GM10266 (cell line): ENCODE measurements at regions not wholly inside any gene's neighbourhood (a gene's known extent, or its start where the extent isn't known, plus 50 kb on each side); places are given as distances from the start of the nearest gene placed in this dataset.
"Not testable (repeated sequence)": the region's sequence is repeated elsewhere in the genome, so short reads cannot be mapped to it uniquely, and the experiment has no call there.

Experiments used
- DNase-seq: peaks from one replicate; pipeline ENCODE4 v3.0.0; 2012; ENCODE audit errors: extremely low spot score
- TF ChIP-seq, protein P1 (sequence below): IDR thresholded peaks from 2 replicates; pipeline ENCODE4 v1.5.1; 2012; ENCODE audit warnings: mild to moderate bottlenecking, low read depth; ENCODE audit not compliant: control insufficient read depth, insufficient read depth; ENCODE audit errors: missing control alignments

- no peak for DNase-seq
- TF ChIP-seq, protein P1, sequence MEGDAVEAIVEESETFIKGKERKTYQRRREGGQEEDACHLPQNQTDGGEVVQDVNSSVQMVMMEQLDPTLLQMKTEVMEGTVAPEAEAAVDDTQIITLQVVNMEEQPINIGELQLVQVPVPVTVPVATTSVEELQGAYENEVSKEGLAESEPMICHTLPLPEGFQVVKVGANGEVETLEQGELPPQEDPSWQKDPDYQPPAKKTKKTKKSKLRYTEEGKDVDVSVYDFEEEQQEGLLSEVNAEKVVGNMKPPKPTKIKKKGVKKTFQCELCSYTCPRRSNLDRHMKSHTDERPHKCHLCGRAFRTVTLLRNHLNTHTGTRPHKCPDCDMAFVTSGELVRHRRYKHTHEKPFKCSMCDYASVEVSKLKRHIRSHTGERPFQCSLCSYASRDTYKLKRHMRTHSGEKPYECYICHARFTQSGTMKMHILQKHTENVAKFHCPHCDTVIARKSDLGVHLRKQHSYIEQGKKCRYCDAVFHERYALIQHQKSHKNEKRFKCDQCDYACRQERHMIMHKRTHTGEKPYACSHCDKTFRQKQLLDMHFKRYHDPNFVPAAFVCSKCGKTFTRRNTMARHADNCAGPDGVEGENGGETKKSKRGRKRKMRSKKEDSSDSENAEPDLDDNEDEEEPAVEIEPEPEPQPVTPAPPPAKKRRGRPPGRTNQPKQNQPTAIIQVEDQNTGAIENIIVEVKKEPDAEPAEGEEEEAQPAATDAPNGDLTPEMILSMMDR: no peak
These were observed 136.8 kb downstream of the TTC8 start for GRCh38 chr14:88961214-88961613.

DNA sequence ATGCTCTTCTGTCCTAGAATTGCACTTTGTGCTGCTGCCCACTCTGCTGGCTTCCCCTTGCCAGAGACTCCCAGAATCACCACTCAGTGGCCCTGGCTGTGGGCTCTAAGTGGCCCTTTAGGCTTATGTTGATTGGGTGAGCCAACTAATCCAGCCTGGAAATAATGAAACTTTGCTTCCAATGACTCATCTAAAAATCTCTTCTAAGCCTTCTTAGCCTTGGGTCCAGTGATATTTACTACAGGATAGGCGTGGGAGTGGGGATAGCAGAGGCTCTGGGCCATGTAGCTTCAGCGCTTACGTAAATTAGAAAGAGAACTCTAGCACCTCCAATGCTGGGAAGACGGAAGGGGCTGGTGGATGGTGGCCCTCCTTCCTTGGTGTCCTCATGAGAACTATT, 137.9 kb downstream of the TTC8 start:
- TF ChIP-seq, protein P1: no peak
- no peak for DNase-seq

DNA sequence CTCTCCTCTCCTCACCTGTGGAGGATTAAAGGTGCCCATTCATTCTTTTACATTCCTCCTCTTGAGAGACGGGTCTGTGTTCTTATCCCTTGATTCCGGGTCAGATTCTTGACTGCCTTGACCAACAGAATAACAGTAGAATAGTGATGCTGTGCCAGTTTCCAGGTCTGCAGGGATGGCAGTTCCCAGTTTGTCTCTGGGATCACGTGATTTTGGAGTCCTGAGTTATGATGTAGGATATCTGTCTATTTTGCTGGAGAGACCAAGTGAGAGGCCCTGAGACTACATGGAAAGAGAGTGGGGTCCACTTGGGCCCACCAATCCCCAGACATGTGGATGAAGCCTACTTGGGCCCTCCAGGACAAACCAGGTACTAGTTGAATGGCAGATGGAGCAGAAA, 142.8 kb downstream of the TTC8 start:
- DNase-seq: no peak
- TF ChIP-seq, protein P1: no peak

GRCh38 chr14:88975043-88975830, 150.8 kb downstream of the TTC8 start:
- TF ChIP-seq, protein P1: no peak
- no peak for DNase-seq

- TF ChIP-seq, protein P1: no peak
- no peak for DNase-seq
These were observed 151.5 kb downstream of the TTC8 start for GRCh38 chr14:88975926-88976325.

DNA sequence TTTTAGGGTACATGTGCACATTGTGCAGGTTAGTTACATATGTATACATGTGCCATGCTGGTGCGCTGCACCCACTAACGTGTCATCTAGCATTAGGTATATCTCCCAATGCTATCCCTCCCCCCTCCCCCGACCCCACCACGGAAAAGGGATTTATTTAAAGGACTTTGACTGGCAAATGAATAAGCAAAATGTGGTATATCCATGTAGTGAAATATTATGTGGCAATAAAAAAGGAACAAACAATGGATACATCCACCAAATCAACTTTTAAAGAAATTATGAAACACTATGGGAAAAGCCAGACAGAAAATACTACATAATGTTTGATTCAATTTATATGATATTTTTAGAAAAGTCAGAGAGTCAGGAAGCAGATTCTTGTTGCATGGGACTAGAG, 156.5 kb downstream of the TTC8 start:
- not testable (repeated sequence) for DNase-seq

DNA sequence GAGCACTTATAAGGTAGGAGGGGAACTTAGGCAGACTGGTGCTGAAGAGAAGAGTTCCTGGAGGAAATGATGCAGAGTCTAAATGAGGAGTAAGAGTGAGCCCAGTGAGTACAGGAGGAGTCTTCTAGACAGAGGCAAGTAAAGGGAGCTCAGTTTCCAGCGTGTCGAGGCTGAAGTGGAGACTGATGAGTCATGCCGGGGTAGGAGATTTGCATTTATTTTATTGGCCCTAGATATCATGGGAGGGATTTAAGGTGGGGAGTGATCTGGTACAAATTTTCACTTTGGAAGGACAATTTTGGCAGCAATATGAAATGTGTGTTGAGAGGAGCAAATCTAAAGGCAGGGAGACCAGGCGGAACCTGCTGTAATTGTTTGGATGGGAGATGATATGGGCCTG, 157.5 kb downstream of the TTC8 start:
- no peak for DNase-seq
- TF ChIP-seq, protein P1: no peak

DNA sequence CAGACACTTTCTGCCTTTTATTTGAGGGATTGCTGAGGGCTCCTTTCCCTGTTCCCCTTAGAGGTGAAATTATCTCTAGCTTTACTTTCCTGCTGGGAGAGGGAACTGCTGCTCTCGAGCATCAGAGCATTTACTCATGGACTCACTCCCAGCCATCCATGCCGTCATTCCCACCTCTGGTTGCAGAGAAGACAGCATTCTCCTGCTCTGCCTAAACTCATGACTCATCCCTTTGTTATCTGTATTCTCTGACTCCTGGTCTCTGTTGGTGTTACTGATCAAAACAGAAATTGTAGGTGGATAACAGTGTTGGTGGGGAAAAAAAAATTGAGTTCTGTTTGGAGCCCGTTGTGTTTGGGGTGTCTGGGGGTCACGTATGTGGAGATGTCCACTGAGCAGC, 159.3 kb downstream of the TTC8 start:
- TF ChIP-seq, protein P1: no peak
- no peak for DNase-seq
